ENCODE measurements at regions not wholly inside any gene's neighbourhood (a gene's known extent, or its start where the extent isn't known, plus 50 kb on each side); places are given as distances from the start of the nearest gene placed in this dataset.
"Not testable (repeated sequence)": the region's sequence is repeated elsewhere in the genome, so short reads cannot be mapped to it uniquely, and the experiment has no call there.

GRCh38 chr3:27551413-27551812, 67.2 kb upstream of the SLC4A7 start:
- H3K4me1 ChIP-seq (ENCODE audit: control insufficient read depth in 2 of 2, insufficient read depth in 1 of 2, low read depth in 1 of 2, low read length in 2 of 2); H3K9me3 ChIP-seq (replicated peaks in 1 of 2; ENCODE audit: control insufficient read depth in 2 of 2, insufficient read depth in 1 of 2, low read depth in 1 of 2, low read length in 2 of 2); DNase-seq (ENCODE audit: low spot score); H3K36me3 ChIP-seq (replicated peaks in 1 of 2; ENCODE audit: control insufficient read depth in 2 of 2, insufficient read depth in 2 of 2, low read length in 2 of 2); H2BK5ac ChIP-seq (ENCODE audit: low read length); H2BK12ac ChIP-seq (ENCODE audit: low read length); H3K4me2 ChIP-seq (ENCODE audit: insufficient read depth, low read length, poor library complexity, severe bottlenecking); H3K4me3 ChIP-seq (ENCODE audit: low read length in 2 of 2); H2BK15ac ChIP-seq (ENCODE audit: low read length); H3K27ac ChIP-seq (replicated peaks; ENCODE audit: low read length); H4K91ac ChIP-seq (ENCODE audit: low read depth, low read length, poor library complexity); H3K18ac ChIP-seq (ENCODE audit: low read length); H3K23ac ChIP-seq (ENCODE audit: low read depth, low read length, poor library complexity); H2AFZ ChIP-seq (ENCODE audit: low read length); H3K14ac ChIP-seq (ENCODE audit: low read length); H3K4ac ChIP-seq (ENCODE audit: low read length); H2AK5ac ChIP-seq (ENCODE audit: low read depth, low read length); H2BK120ac ChIP-seq (ENCODE audit: low read depth, low read length); H4K8ac ChIP-seq (ENCODE audit: low read depth, low read length); H3K27me3 ChIP-seq (ENCODE audit: control insufficient read depth in 3 of 3, insufficient read depth in 3 of 3, low read depth in 1 of 3, low read length in 3 of 3); H3K79me1 ChIP-seq (ENCODE audit: low read depth, low read length); H3K9ac ChIP-seq (ENCODE audit: low read depth, low read length, poor library complexity): not testable (repeated sequence)
- WGBS, 2 donors (ENCODE audit: extremely low coverage in 2 of 2, insufficient read length in 2 of 2, insufficient replicate concordance in 1 of 2) = no CpG with 5 or more reads among the region's 4 CpGs

- Histone ChIP-seq H4K91ac (ENCODE audit: low read depth, low read length, poor library complexity) (no peak overlapping the region), H4K8ac (ENCODE audit: low read depth, low read length) (no peak overlapping the region), H2BK5ac (ENCODE audit: low read length) (no peak overlapping the region), H2AK5ac (ENCODE audit: low read depth, low read length) (no peak overlapping the region), H3K23ac (ENCODE audit: low read depth, low read length, poor library complexity) (no peak overlapping the region), H3K4me2 (ENCODE audit: insufficient read depth, low read length, poor library complexity, severe bottlenecking) (no peak overlapping the region), H2BK120ac (ENCODE audit: low read depth, low read length) (no peak overlapping the region), H3K9me3 (replicated peaks in 1 of 2; ENCODE audit: control insufficient read depth in 2 of 2, insufficient read depth in 1 of 2, low read depth in 1 of 2, low read length in 2 of 2) (no peaks in the 10 kb centered on the region), H3K4ac (ENCODE audit: low read length) (no peak overlapping the region), H3K18ac (ENCODE audit: low read length) (no peak overlapping the region), H3K36me3 (replicated peaks in 1 of 2; ENCODE audit: control insufficient read depth in 2 of 2, insufficient read depth in 2 of 2, low read length in 2 of 2) (no peaks in the 10 kb centered on the region), H3K4me3 (ENCODE audit: low read length in 2 of 2) (no peak overlapping the region), H3K9ac (ENCODE audit: low read depth, low read length, poor library complexity) (no peak overlapping the region), H3K4me1 (ENCODE audit: control insufficient read depth in 2 of 2, insufficient read depth in 1 of 2, low read depth in 1 of 2, low read length in 2 of 2) (no peaks in the 10 kb centered on the region), H3K27me3 (ENCODE audit: control insufficient read depth in 3 of 3, insufficient read depth in 3 of 3, low read depth in 1 of 3, low read length in 3 of 3) (no peaks in the 10 kb centered on the region), H2AFZ (ENCODE audit: low read length) (no peak overlapping the region), H3K79me1 (ENCODE audit: low read depth, low read length) (no peaks in the 10 kb centered on the region), H3K27ac (replicated peaks; ENCODE audit: low read length) (no peak overlapping the region), H3K14ac (ENCODE audit: low read length) (no peak overlapping the region), H2BK12ac (ENCODE audit: low read length) (no peak overlapping the region), H2BK15ac (ENCODE audit: low read length) (no peak overlapping the region)
- no CpG with 5 or more reads among the region's 1 CpG for WGBS, 2 donors (ENCODE audit: extremely low coverage in 2 of 2, insufficient read length in 2 of 2, insufficient replicate concordance in 1 of 2)
- no peak for DNase-seq (ENCODE audit: low spot score)
These were observed 60.9 kb upstream of the SLC4A7 start for GRCh38 chr3:27545061-27545460.

- no peak overlapping the region for H3K23ac ChIP-seq (ENCODE audit: low read depth, low read length, poor library complexity)
- H4K8ac ChIP-seq (ENCODE audit: low read depth, low read length) = no peak overlapping the region
- no peak overlapping the region for H3K4me3 ChIP-seq (ENCODE audit: low read length in 2 of 2)
- WGBS, 2 donors (ENCODE audit: extremely low coverage in 2 of 2, insufficient read length in 2 of 2, insufficient replicate concordance in 1 of 2) = no CpG with 5 or more reads among the region's 3 CpGs
- no peaks in the 10 kb centered on the region for H3K27me3 ChIP-seq (ENCODE audit: control insufficient read depth in 3 of 3, insufficient read depth in 3 of 3, low read depth in 1 of 3, low read length in 3 of 3)
- H2BK12ac ChIP-seq (ENCODE audit: low read length) = no peak overlapping the region
- no peak overlapping the region for H3K4me2 ChIP-seq (ENCODE audit: insufficient read depth, low read length, poor library complexity, severe bottlenecking)
- H3K9me3 ChIP-seq (replicated peaks in 1 of 2; ENCODE audit: control insufficient read depth in 2 of 2, insufficient read depth in 1 of 2, low read depth in 1 of 2, low read length in 2 of 2) = no peaks in the 10 kb centered on the region
- no peak overlapping the region for H2BK15ac ChIP-seq (ENCODE audit: low read length)
- H3K4me1 ChIP-seq (ENCODE audit: control insufficient read depth in 2 of 2, insufficient read depth in 1 of 2, low read depth in 1 of 2, low read length in 2 of 2) = no peaks in the 10 kb centered on the region
- H3K79me1 ChIP-seq (ENCODE audit: low read depth, low read length) = no peaks in the 10 kb centered on the region
- H3K9ac ChIP-seq (ENCODE audit: low read depth, low read length, poor library complexity) = no peak overlapping the region
- DNase-seq (ENCODE audit: low spot score) = no peak
- no peak overlapping the region for H4K91ac ChIP-seq (ENCODE audit: low read depth, low read length, poor library complexity)
- no peak overlapping the region for H2AFZ ChIP-seq (ENCODE audit: low read length)
- no peak overlapping the region for H3K14ac ChIP-seq (ENCODE audit: low read length)
- no peak overlapping the region for H2BK120ac ChIP-seq (ENCODE audit: low read depth, low read length)
- no peak overlapping the region for H2AK5ac ChIP-seq (ENCODE audit: low read depth, low read length)
- no peak overlapping the region for H3K4ac ChIP-seq (ENCODE audit: low read length)
- H2BK5ac ChIP-seq (ENCODE audit: low read length) = no peak overlapping the region
- H3K27ac ChIP-seq (replicated peaks; ENCODE audit: low read length) = no peak overlapping the region
- no peaks in the 10 kb centered on the region for H3K36me3 ChIP-seq (replicated peaks in 1 of 2; ENCODE audit: control insufficient read depth in 2 of 2, insufficient read depth in 2 of 2, low read length in 2 of 2)
- H3K18ac ChIP-seq (ENCODE audit: low read length) = no peak overlapping the region
These were observed 60.2 kb upstream of the SLC4A7 start for GRCh38 chr3:27544372-27544865.

DNA sequence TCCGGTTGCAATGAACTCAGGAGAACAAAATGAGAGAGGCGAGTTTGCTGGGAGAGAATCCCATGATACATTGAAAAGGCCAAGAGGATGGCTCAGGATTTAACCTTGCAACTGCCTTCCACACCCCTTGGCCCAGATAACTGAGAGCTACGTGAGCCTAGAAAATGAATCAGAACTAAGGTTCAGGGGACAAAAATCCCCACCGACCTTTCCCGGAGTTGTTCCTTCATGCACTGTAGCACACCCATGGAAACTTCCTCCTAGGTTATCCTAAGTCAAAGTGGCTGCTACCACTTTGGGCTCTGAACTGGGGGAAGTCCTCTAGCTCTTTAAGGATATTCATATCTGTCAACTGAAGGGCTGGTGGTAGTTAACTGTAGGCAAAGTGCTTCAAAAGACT, 58.3 kb upstream of the SLC4A7 start:
- Histone ChIP-seq H2AFZ (ENCODE audit: low read length) (no peak overlapping the region), H3K27ac (replicated peaks; ENCODE audit: low read length) (no peak overlapping the region), H3K79me1 (ENCODE audit: low read depth, low read length) (no peaks in the 10 kb centered on the region), H2AK5ac (ENCODE audit: low read depth, low read length) (no peak overlapping the region), H4K8ac (ENCODE audit: low read depth, low read length) (no peak overlapping the region), H4K91ac (ENCODE audit: low read depth, low read length, poor library complexity) (no peak overlapping the region), H3K36me3 (replicated peaks in 1 of 2; ENCODE audit: control insufficient read depth in 2 of 2, insufficient read depth in 2 of 2, low read length in 2 of 2) (no peaks in the 10 kb centered on the region), H2BK15ac (ENCODE audit: low read length) (no peak overlapping the region), H3K14ac (ENCODE audit: low read length) (no peak overlapping the region), H3K4ac (ENCODE audit: low read length) (no peak overlapping the region), H3K18ac (ENCODE audit: low read length) (no peak overlapping the region), H3K4me2 (ENCODE audit: insufficient read depth, low read length, poor library complexity, severe bottlenecking) (no peak overlapping the region), H3K9me3 (replicated peaks in 1 of 2; ENCODE audit: control insufficient read depth in 2 of 2, insufficient read depth in 1 of 2, low read depth in 1 of 2, low read length in 2 of 2) (no peaks in the 10 kb centered on the region), H2BK120ac (ENCODE audit: low read depth, low read length) (no peak overlapping the region), H2BK12ac (ENCODE audit: low read length) (no peak overlapping the region), H3K4me3 (ENCODE audit: low read length in 2 of 2) (no peak overlapping the region), H3K4me1 (ENCODE audit: control insufficient read depth in 2 of 2, insufficient read depth in 1 of 2, low read depth in 1 of 2, low read length in 2 of 2) (no peaks in the 10 kb centered on the region), H3K9ac (ENCODE audit: low read depth, low read length, poor library complexity) (no peak overlapping the region), H3K23ac (ENCODE audit: low read depth, low read length, poor library complexity) (no peak overlapping the region), H3K27me3 (ENCODE audit: control insufficient read depth in 3 of 3, insufficient read depth in 3 of 3, low read depth in 1 of 3, low read length in 3 of 3) (no peaks in the 10 kb centered on the region), H2BK5ac (ENCODE audit: low read length) (no peak overlapping the region)
- no CpG with 5 or more reads among the region's 5 CpGs for WGBS, 2 donors (ENCODE audit: extremely low coverage in 2 of 2, insufficient read length in 2 of 2, insufficient replicate concordance in 1 of 2)
- no peak for DNase-seq (ENCODE audit: low spot score)

Data from neuronal stem cell (in vitro differentiated cells).